H9 (cell line): ENCODE measurements at regions not wholly inside any gene's neighbourhood (a gene's known extent, or its start where the extent isn't known, plus 50 kb on each side); places are given as distances from the start of the nearest gene placed in this dataset.

Experiments
- DNase-seq: peaks from one replicate; pipeline ENCODE4 v3.0.0-alpha.2; 2017
- H2AFZ ChIP-seq: one replicate; pipeline ENCODE4 v1.6.1; 2013; ENCODE audit warnings: mild to moderate bottlenecking, low read length, control low read depth, moderate library complexity
- H2AK5ac ChIP-seq: 2 replicates; pipeline ENCODE4 v1.6.1; 2013; ENCODE audit warnings: low read length, control low read depth, mixed read lengths; ENCODE audit not compliant: insufficient read length
- H2BK120ac ChIP-seq: one replicate; pipeline ENCODE4 v1.6.1; 2013; ENCODE audit warnings: low read depth, mild to moderate bottlenecking, low read length, control low read depth, inconsistent platforms; ENCODE audit not compliant: poor library complexity, severe bottlenecking
- H2BK12ac ChIP-seq: 2 replicates; pipeline ENCODE4 v1.6.1; 2013; ENCODE audit warnings: low read length, control low read depth, mixed read lengths, low read depth; ENCODE audit not compliant: insufficient read length
- H2BK15ac ChIP-seq: 2 replicates; pipeline ENCODE4 v1.6.1; 2013; ENCODE audit warnings: low read depth, low read length, control low read depth
- H2BK20ac ChIP-seq: one replicate; pipeline ENCODE4 v1.6.1; 2013; ENCODE audit warnings: low read depth, mild to moderate bottlenecking, low read length, control low read depth, inconsistent platforms; ENCODE audit not compliant: poor library complexity, severe bottlenecking
- H2BK5ac ChIP-seq: 2 replicates; pipeline ENCODE4 v1.6.1; 2013; ENCODE audit warnings: low read length, control low read depth, mixed read lengths; ENCODE audit not compliant: insufficient read length
- H3K14ac ChIP-seq: 2 replicates; pipeline ENCODE4 v1.6.1; 2013; ENCODE audit warnings: low read length, control low read depth; ENCODE audit not compliant: insufficient read depth
- H3K18ac ChIP-seq: 2 replicates; pipeline ENCODE4 v1.6.1; 2013; ENCODE audit warnings: low read depth, mild to moderate bottlenecking, mixed read lengths, low read length, control low read depth; ENCODE audit not compliant: insufficient read length
- H3K23ac ChIP-seq: 2 replicates; pipeline ENCODE4 v1.6.1; 2013; ENCODE audit warnings: low read length, control low read depth, mixed read lengths, low read depth; ENCODE audit not compliant: insufficient read length
- H3K23me2 ChIP-seq: 2 replicates; pipeline ENCODE4 v1.6.1; 2013; ENCODE audit warnings: low read depth, mild to moderate bottlenecking, mixed read lengths, low read length, control low read depth; ENCODE audit not compliant: insufficient read length, poor library complexity, severe bottlenecking
- H3K27ac ChIP-seq: 2 replicates; pipeline ENCODE4 v1.5.1; 2013; ENCODE audit warnings: low read length, control low read depth, mixed read lengths, low read depth; ENCODE audit not compliant: insufficient read length
- H3K27me3 ChIP-seq: 2 replicates; pipeline ENCODE4 v1.6.1; 2013; ENCODE audit warnings: low read length, control low read depth, inconsistent platforms; ENCODE audit not compliant: insufficient read depth
- H3K4ac ChIP-seq: 2 replicates; pipeline ENCODE4 v1.6.1; 2013; ENCODE audit warnings: low read depth, mild to moderate bottlenecking, control low read depth, inconsistent platforms, low read length, moderate library complexity
- H3K4me1 ChIP-seq: 2 replicates; pipeline ENCODE4 v1.6.1; 2013; ENCODE audit warnings: low read length, control low read depth, inconsistent platforms; ENCODE audit not compliant: insufficient read depth
- H3K4me2 ChIP-seq: 2 replicates; pipeline ENCODE4 v1.6.1; 2013; ENCODE audit warnings: low read length, control low read depth, mixed read lengths; ENCODE audit not compliant: insufficient read length, insufficient read depth
- H3K56ac ChIP-seq: 2 replicates; pipeline ENCODE4 v1.6.1; 2013; ENCODE audit warnings: low read depth, mild to moderate bottlenecking, mixed read lengths, low read length, control low read depth; ENCODE audit not compliant: insufficient read length
- H3K79me1 ChIP-seq: 2 replicates; pipeline ENCODE4 v1.6.1; 2013; ENCODE audit warnings: low read depth, mild to moderate bottlenecking, moderate library complexity, low read length, control low read depth, inconsistent platforms; ENCODE audit not compliant: insufficient read depth, poor library complexity, severe bottlenecking
- H3K79me2 ChIP-seq: 2 replicates; pipeline ENCODE4 v1.6.1; 2013; ENCODE audit warnings: low read length, control low read depth, inconsistent platforms; ENCODE audit not compliant: insufficient read depth
- H3K9ac ChIP-seq: 2 replicates; pipeline ENCODE4 v1.6.1; 2013; ENCODE audit warnings: low read length, control low read depth, mixed read lengths; ENCODE audit not compliant: insufficient read length; ENCODE audit errors: extremely low read depth
- H3K9me3 ChIP-seq: one replicate; pipeline ENCODE4 v1.6.1; 2013; ENCODE audit warnings: low read depth, low read length, inconsistent platforms; ENCODE audit not compliant: control insufficient read depth
- H3T11ph ChIP-seq: one replicate; pipeline ENCODE4 v1.6.1; 2013; ENCODE audit warnings: mild to moderate bottlenecking, low read length, control low read depth, inconsistent platforms
- H4K20me1 ChIP-seq: one replicate; pipeline ENCODE4 v1.6.1; 2013; ENCODE audit not compliant: control insufficient read depth, insufficient read length, insufficient read depth
- H4K5ac ChIP-seq: 2 replicates; pipeline ENCODE4 v1.6.1; 2013; ENCODE audit warnings: low read depth, mild to moderate bottlenecking, mixed read lengths, low read length, control low read depth; ENCODE audit not compliant: insufficient read length
- H4K8ac ChIP-seq: replicated peaks from 2 replicates; pipeline ENCODE4 v1.6.1; 2013; ENCODE audit warnings: low read length, control low read depth, mixed read lengths, low read depth; ENCODE audit not compliant: insufficient read length
- H4K91ac ChIP-seq: 2 replicates; pipeline ENCODE4 v1.6.1; 2013; ENCODE audit warnings: low read depth, mild to moderate bottlenecking, moderate library complexity, mixed read lengths, low read length, control low read depth; ENCODE audit not compliant: insufficient read length
- H3K27ac Mint-ChIP-seq, 3 experiments: 2 replicates in 2 of 3; 3 replicates in 1 of 3; pipeline ENCODE4 v1.8.0; 2020 to 2021; ENCODE audit warnings: mixed read lengths in 3 of 3, mild to moderate bottlenecking in 1 of 3, moderate library complexity in 1 of 3
- H3K27me3 Mint-ChIP-seq: 2 replicates; pipeline ENCODE4 v1.8.0; 2021; ENCODE audit warnings: low read depth, mild to moderate bottlenecking, moderate library complexity, mixed read lengths
- H3K36me3 Mint-ChIP-seq, 3 experiments: 2 replicates in 2 of 3; 3 replicates in 1 of 3; pipeline ENCODE4 v1.8.0; 2020 to 2021; ENCODE audit warnings: low read depth in 3 of 3, mixed read lengths in 3 of 3; ENCODE audit not compliant: insufficient read depth in 1 of 3
- H3K4me1 Mint-ChIP-seq, 2 experiments: 2 replicates each; pipeline ENCODE4 v1.8.0; 2020; ENCODE audit warnings: mixed read lengths in 2 of 2
- H3K4me3 Mint-ChIP-seq, 2 experiments: 2 replicates in 1 of 2; 3 replicates in 1 of 2; pipeline ENCODE4 v1.8.0; 2020 to 2021; ENCODE audit warnings: mild to moderate bottlenecking in 2 of 2, mixed read lengths in 2 of 2, moderate library complexity in 1 of 2
- H3K9me3 Mint-ChIP-seq, 2 experiments: 2 replicates in 1 of 2; 3 replicates in 1 of 2; pipeline ENCODE4 v1.8.0; 2020; ENCODE audit warnings: mild to moderate bottlenecking in 2 of 2, mixed read lengths in 2 of 2, moderate library complexity in 1 of 2
- CTCF ChIP-seq: fragments of 200-600 bp; sonication (generic); conservative IDR thresholded peaks from 3 replicates; pipeline ENCODE4 v1.8.0; 2021; ENCODE audit warnings: antibody characterized with exemption, mild to moderate bottlenecking
- WGBS: extraction: QIAGEN DNeasy Blood & Tissue Kit; methylation state at CpG from one replicate; pipeline ENCODE4 v1.1.7; 2013; ENCODE audit warnings: missing lambda C conversion rate, low lambda C conversion rate, mixed read lengths; ENCODE audit not compliant: insufficient read length; ENCODE audit errors: extremely low coverage; 5-methylcytosine and 5-hydroxymethylcytosine counted together

- DNase-seq, result no peak
- Histone ChIP-seq H2BK15ac (no peak overlapping the region), H3K4ac (no peak overlapping the region), H3K79me1 (no peaks in the 10 kb centered on the region), H2AK5ac (no peak overlapping the region), H3K56ac (no peak overlapping the region), H3K4me1 (no peaks in the 10 kb centered on the region), H2BK20ac (no peak overlapping the region), H4K5ac (no peak overlapping the region), H2AFZ (no peak overlapping the region), H3K23ac (no peak overlapping the region), H2BK5ac (no peak overlapping the region), H3K4me2 (no peak overlapping the region), H4K20me1 (no peaks in the 10 kb centered on the region), H2BK12ac (no peak overlapping the region), H4K8ac (no peak overlapping the region), H3K27me3 (no peaks in the 10 kb centered on the region), H3K79me2 (no peaks in the 10 kb centered on the region), H2BK120ac (no peak overlapping the region), H3K9ac (no peak overlapping the region), H3K27ac (no peak overlapping the region), H4K91ac (no peak overlapping the region), H3K14ac (no peak overlapping the region; the same call in 1 of the 2 replicates), H3T11ph (no peak overlapping the region), H3K9me3 (no peaks in the 10 kb centered on the region), H3K18ac (no peak overlapping the region), H3K23me2 (no peaks in the 10 kb centered on the region)
- H3K27me3 Mint-ChIP-seq, result no peaks in the 10 kb centered on the region; the same call in 1 of the 2 replicates
- no peak overlapping the region; a peak in 1 of 7 replicates for H3K27ac Mint-ChIP-seq
- TF ChIP-seq CTCF, result no peak
- peaks cover 16 to 27% of the 10 kb centered on the region in 2 experiments for H3K4me1 Mint-ChIP-seq
- no peaks in the 10 kb centered on the region for H3K36me3 Mint-ChIP-seq
- no peak overlapping the region; a peak in 1 of 5 replicates for H3K4me3 Mint-ChIP-seq
- WGBS, result no CpG with 5 or more reads among the region's 46 CpGs
- no peaks in the 10 kb centered on the region; a peak in 1 of 5 replicates for H3K9me3 Mint-ChIP-seq
These were observed 290.1 kb upstream of the HDAC4 start for GRCh38 chr2:239690651-239691631.
